ENCODE measurements at regions not wholly inside any gene's neighbourhood (a gene's known extent, or its start where the extent isn't known, plus 50 kb on each side); places are given as distances from the start of the nearest gene placed in this dataset.
"Not testable (repeated sequence)": the region's sequence is repeated elsewhere in the genome, so short reads cannot be mapped to it uniquely, and the experiment has no call there.

DNA sequence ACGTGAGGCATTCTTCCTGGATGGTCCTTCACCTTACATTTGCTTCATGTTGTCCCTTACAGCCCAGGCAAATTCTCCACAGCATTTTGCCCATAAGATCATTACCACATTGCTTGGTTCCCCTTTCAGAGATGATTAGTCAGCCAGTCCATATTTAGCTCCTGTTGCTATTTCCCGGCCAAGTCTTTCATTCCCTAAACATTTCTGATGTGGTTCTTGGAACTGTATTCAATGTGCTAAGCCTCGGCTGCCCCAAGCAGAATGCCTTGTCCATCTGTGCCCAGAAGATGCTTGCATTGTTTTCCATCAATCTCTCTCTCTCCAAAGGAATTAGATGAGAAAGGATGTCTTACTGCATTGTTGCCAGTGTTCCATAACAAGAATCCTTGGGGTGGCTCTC, 420.9 kb upstream of the CAMK1G start:
- H3K4me1 Mint-ChIP-seq (ENCODE audit: low read depth, unreplicated experiment), result peaks cover 11% of the 10 kb centered on the region
- peaks cover 6% of the 10 kb centered on the region for H3K36me3 Mint-ChIP-seq (ENCODE audit: unreplicated experiment)
- TF ChIP-seq, protein P1, sequence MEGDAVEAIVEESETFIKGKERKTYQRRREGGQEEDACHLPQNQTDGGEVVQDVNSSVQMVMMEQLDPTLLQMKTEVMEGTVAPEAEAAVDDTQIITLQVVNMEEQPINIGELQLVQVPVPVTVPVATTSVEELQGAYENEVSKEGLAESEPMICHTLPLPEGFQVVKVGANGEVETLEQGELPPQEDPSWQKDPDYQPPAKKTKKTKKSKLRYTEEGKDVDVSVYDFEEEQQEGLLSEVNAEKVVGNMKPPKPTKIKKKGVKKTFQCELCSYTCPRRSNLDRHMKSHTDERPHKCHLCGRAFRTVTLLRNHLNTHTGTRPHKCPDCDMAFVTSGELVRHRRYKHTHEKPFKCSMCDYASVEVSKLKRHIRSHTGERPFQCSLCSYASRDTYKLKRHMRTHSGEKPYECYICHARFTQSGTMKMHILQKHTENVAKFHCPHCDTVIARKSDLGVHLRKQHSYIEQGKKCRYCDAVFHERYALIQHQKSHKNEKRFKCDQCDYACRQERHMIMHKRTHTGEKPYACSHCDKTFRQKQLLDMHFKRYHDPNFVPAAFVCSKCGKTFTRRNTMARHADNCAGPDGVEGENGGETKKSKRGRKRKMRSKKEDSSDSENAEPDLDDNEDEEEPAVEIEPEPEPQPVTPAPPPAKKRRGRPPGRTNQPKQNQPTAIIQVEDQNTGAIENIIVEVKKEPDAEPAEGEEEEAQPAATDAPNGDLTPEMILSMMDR (IDR thresholded peaks at IDR 0.05; ENCODE audit: partially characterized antibody, unreplicated experiment), result no peak
- no peak overlapping the region for H3K4me3 Mint-ChIP-seq (ENCODE audit: unreplicated experiment)
- peaks cover 4% of the 10 kb centered on the region for H3K27me3 Mint-ChIP-seq (ENCODE audit: unreplicated experiment)
- peaks cover 5% of the 10 kb centered on the region for H3K9me3 Mint-ChIP-seq (ENCODE audit: unreplicated experiment)
- no peak overlapping the region for H3K27ac Mint-ChIP-seq (ENCODE audit: unreplicated experiment)
- DNase-seq, result no peak

DNA sequence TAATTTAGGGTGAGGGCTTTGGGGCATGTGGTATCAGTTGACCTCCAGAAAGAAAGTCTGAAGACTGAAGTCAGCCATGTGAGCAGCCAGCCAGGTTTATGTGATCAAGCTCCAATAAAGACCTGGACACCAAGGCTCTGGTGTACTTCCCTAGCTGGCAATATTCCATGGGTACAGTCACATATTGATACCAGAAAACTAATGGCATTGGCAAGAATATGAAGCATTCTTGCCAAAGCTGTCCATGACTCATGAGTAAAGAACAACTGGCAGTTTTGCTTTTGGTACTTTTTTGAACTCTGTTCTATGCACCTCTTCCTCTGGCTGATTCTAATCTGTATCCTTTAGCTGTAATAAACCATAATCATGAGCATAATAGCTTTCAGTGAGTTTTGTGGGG, 415.3 kb upstream of the CAMK1G start:
- DNase-seq, result no peak
- Mint-ChIP-seq H3K27ac (ENCODE audit: unreplicated experiment) (no peak overlapping the region), H3K4me3 (ENCODE audit: unreplicated experiment) (no peak overlapping the region), H3K36me3 (ENCODE audit: unreplicated experiment) (peaks cover 12% of the 10 kb centered on the region), H3K9me3 (ENCODE audit: unreplicated experiment) (peaks cover 2% of the 10 kb centered on the region), H3K4me1 (ENCODE audit: low read depth, unreplicated experiment) (no peaks in the 10 kb centered on the region), H3K27me3 (ENCODE audit: unreplicated experiment) (no peaks in the 10 kb centered on the region)
- TF ChIP-seq, protein P1 (IDR thresholded peaks at IDR 0.05; ENCODE audit: partially characterized antibody, unreplicated experiment), result no peak

DNA sequence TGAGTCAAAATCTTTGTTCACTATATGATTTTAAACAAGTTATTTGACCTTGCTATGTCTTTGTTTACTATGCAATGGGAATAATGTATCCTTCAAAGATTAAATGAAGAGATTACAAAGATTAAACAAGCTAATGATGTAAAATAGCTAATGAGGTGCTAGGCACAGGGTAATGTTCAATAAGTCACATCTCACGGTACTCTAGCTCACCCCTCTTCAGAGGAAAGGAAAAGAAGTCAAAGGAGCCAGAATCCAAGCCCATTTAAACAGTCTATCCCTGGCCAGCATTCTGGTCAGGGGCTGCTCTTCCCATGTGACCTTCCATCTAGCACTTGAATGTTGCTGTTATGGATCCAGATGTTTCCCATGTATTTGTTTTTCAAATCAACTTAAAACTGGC, 412.4 kb upstream of the CAMK1G start:
- Mint-ChIP-seq H3K27me3 (ENCODE audit: unreplicated experiment) (no peaks in the 10 kb centered on the region), H3K9me3 (ENCODE audit: unreplicated experiment) (peaks cover 5% of the 10 kb centered on the region), H3K4me1 (ENCODE audit: low read depth, unreplicated experiment) (no peaks in the 10 kb centered on the region), H3K36me3 (ENCODE audit: unreplicated experiment) (peaks cover 25% of the 10 kb centered on the region), H3K27ac (ENCODE audit: unreplicated experiment) (no peak overlapping the region), H3K4me3 (ENCODE audit: unreplicated experiment) (no peak overlapping the region)
- TF ChIP-seq, protein P1 (IDR thresholded peaks at IDR 0.05; ENCODE audit: partially characterized antibody, unreplicated experiment), result no peak
- DNase-seq, result no peak

DNA sequence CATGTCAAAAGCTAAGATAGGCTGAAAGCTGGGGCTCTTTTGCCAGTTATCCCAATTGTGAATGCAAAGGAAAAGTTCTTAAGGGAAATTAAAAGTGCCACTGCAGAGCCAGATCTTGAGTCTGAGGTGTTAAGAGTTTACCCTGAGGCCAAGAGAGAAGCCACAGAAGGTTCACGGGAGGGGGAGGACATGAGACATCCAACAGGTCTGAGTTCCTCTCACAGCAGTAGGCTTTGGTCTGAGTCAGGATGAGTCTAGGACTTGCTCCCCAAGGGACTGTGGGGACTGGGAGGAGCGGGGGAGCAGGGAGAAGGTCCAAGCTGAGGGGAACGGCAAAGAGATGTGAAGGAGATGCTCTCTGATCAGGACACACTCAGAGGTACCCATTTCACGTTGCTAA, 411.2 kb upstream of the CAMK1G start:
- Mint-ChIP-seq H3K4me3 (ENCODE audit: unreplicated experiment) (no peak overlapping the region), H3K4me1 (ENCODE audit: low read depth, unreplicated experiment) (no peaks in the 10 kb centered on the region), H3K27me3 (ENCODE audit: unreplicated experiment) (no peaks in the 10 kb centered on the region), H3K9me3 (ENCODE audit: unreplicated experiment) (peaks cover 3% of the 10 kb centered on the region), H3K36me3 (ENCODE audit: unreplicated experiment) (peaks cover 24% of the 10 kb centered on the region), H3K27ac (ENCODE audit: unreplicated experiment) (no peak overlapping the region)
- DNase-seq, result no peak
- TF ChIP-seq, protein P1 (IDR thresholded peaks at IDR 0.05; ENCODE audit: partially characterized antibody, unreplicated experiment), result no peak

DNA sequence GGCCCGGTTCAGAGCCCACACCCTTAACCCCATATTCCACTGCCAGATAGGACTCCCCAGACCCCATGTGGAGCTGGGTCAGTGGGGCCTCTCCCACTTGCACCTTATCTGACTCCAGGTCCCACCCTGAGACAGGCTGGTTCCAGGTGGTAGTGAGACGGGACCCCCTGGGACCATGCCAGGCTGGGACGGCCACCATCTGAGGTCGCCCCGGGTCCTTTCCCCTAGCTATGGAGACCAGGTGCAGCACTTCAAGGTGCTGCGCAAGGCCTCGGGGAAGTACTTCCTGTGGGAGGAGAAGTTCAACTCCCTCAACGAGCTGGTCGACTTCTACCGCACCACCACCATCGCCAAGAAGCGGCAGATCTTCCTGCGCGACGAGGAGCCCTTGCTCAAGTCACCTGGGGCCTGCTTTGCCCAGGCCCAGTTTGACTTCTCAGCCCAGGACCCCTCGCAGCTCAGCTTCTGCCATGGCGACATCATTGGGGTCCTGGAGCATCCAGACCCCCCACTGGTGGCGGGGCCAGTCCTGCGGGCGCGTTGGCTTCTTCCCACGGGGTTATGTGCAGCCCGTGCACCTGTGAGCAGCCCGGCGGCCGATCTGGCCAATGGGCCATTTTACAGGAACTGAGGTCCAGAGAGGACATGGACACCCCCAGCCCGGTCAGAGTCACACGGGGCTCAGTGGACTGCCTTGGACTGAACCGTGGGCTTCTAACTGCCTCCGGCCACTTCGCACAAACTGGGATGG, 410.5 kb upstream of the CAMK1G start:
- H3K27me3 Mint-ChIP-seq (ENCODE audit: unreplicated experiment); H3K9me3 Mint-ChIP-seq (ENCODE audit: unreplicated experiment); H3K27ac Mint-ChIP-seq (ENCODE audit: unreplicated experiment); DNase-seq; H3K4me1 Mint-ChIP-seq (ENCODE audit: low read depth, unreplicated experiment); H3K4me3 Mint-ChIP-seq (ENCODE audit: unreplicated experiment): not testable (repeated sequence)
- H3K36me3 Mint-ChIP-seq (ENCODE audit: unreplicated experiment), result peaks cover 31% of the 10 kb centered on the region

DNA sequence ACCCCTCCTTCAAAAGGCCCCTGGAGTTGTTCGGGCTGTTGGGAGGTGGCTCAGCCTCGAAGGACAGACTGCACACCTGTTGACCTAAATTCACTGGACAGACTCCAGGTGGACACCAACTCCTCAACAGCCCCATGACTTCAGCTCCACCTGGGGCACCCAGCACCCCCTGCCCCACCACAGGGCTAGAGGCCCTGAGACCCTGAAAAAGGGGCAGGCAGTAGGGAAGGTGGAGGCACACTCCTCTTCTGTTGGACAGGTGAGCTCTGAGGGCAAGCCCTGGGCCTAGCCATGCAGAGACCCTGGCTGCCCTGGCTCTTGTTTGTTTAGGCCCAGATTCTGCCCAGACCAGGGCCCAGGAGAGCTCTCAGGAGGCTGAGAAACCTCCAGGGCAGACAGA, 409.7 kb upstream of the CAMK1G start:
- peaks cover 30% of the 10 kb centered on the region for H3K36me3 Mint-ChIP-seq (ENCODE audit: unreplicated experiment)
- not testable (repeated sequence) for DNase-seq; H3K9me3 Mint-ChIP-seq (ENCODE audit: unreplicated experiment); H3K4me1 Mint-ChIP-seq (ENCODE audit: low read depth, unreplicated experiment); H3K4me3 Mint-ChIP-seq (ENCODE audit: unreplicated experiment); H3K27me3 Mint-ChIP-seq (ENCODE audit: unreplicated experiment); H3K27ac Mint-ChIP-seq (ENCODE audit: unreplicated experiment)
